ENCODE measurements at regions not wholly inside any gene's neighbourhood (a gene's known extent, or its start where the extent isn't known, plus 50 kb on each side); places are given as distances from the start of the nearest gene placed in this dataset.

GRCh38 chr5:17005107-17005828, 69.2 kb upstream of the MYO10 start:
- TF ChIP-seq CTCF (IDR thresholded peaks at IDR 0.05; ENCODE audit: low read length) (no peak), EZH2 (optimal IDR thresholded peaks at IDR 0.05; ENCODE audit: low read depth, low read length) (no peak), EZH2phosphoT487 (IDR thresholded peaks at IDR 0.05; ENCODE audit: low read length) (no peak)
